ENCODE measurements at regions not wholly inside any gene's neighbourhood (a gene's known extent, or its start where the extent isn't known, plus 50 kb on each side); places are given as distances from the start of the nearest gene placed in this dataset.

GRCh38 chr14:76591266-76591665 is 170.0 kb upstream of the VASH1 start:
- no peaks in the 10 kb centered on the region for H3K36me3 ChIP-seq (ENCODE audit: control insufficient read depth in 1 of 2, insufficient read depth in 2 of 2, low read length in 2 of 2)
- RAD21 ChIA-PET (ENCODE audit: low non-redundant PET in 1 of 2, low total read pairs in 2 of 2, uncharacterized antibody in 2 of 2, unreplicated experiment in 2 of 2): no interaction called here
- H3K4me2 ChIP-seq (ENCODE audit: low read length): no peak overlapping the region
- ATAC-seq (no peak), DNase-seq (ENCODE audit: low read depth, low spot score) (no peak)
- intact Hi-C loops (cut with micrococcal nuclease): no loop called here
- no TSS peak for BruUV-seq (replicated peaks)
- H3K9ac ChIP-seq (ENCODE audit: low read length): no peak overlapping the region
- POLR2A ChIA-PET: no interaction called here
- no peak overlapping the region for H2AFZ ChIP-seq (ENCODE audit: low read depth, low read length, poor library complexity, severe bottlenecking)
- H3K9me2 ChIP-seq (ENCODE audit: insufficient read depth): no peaks in the 10 kb centered on the region
- H4K20me1 ChIP-seq (ENCODE audit: insufficient read depth): no peaks in the 10 kb centered on the region
- CTCF ChIA-PET: no interaction called here
- no peaks in the 10 kb centered on the region for H3K4me1 ChIP-seq (ENCODE audit: control insufficient read depth in 1 of 2, insufficient read depth in 2 of 2, low read length in 2 of 2)
- no peaks in the 10 kb centered on the region for H3K9me3 ChIP-seq (ENCODE audit: control insufficient read depth in 1 of 2, insufficient read depth in 1 of 2, low read depth in 1 of 2, low read length in 2 of 2)
- H3K79me2 ChIP-seq (ENCODE audit: insufficient read depth, low read length): no peaks in the 10 kb centered on the region
- no peak overlapping the region for H3K27ac ChIP-seq (ENCODE audit: low read depth, low read length)
- H3K27me3 ChIP-seq (ENCODE audit: insufficient read depth, low read length): peaks cover 8% of the 10 kb centered on the region; the same call in 1 of the 2 replicates
- TF ChIP-seq EZH2phosphoT487 (IDR thresholded peaks at IDR 0.05; ENCODE audit: borderline replicate concordance): no peak
- TF ChIP-seq YY1 (IDR thresholded peaks at IDR 0.05; ENCODE audit: extremely low read depth, insufficient replicate concordance, low read depth, low read length): no peak
- no peak for TF ChIP-seq SP1 (IDR thresholded peaks at IDR 0.05; ENCODE audit: low read depth)
- TF ChIP-seq CEBPB (IDR thresholded peaks at IDR 0.05; ENCODE audit: low read depth): no peak
- no peak for TF ChIP-seq POLR2A (IDR thresholded peaks at IDR 0.05; ENCODE audit: borderline replicate concordance, extremely low read depth, insufficient read depth, insufficient read length)
- TF ChIP-seq, protein P1, sequence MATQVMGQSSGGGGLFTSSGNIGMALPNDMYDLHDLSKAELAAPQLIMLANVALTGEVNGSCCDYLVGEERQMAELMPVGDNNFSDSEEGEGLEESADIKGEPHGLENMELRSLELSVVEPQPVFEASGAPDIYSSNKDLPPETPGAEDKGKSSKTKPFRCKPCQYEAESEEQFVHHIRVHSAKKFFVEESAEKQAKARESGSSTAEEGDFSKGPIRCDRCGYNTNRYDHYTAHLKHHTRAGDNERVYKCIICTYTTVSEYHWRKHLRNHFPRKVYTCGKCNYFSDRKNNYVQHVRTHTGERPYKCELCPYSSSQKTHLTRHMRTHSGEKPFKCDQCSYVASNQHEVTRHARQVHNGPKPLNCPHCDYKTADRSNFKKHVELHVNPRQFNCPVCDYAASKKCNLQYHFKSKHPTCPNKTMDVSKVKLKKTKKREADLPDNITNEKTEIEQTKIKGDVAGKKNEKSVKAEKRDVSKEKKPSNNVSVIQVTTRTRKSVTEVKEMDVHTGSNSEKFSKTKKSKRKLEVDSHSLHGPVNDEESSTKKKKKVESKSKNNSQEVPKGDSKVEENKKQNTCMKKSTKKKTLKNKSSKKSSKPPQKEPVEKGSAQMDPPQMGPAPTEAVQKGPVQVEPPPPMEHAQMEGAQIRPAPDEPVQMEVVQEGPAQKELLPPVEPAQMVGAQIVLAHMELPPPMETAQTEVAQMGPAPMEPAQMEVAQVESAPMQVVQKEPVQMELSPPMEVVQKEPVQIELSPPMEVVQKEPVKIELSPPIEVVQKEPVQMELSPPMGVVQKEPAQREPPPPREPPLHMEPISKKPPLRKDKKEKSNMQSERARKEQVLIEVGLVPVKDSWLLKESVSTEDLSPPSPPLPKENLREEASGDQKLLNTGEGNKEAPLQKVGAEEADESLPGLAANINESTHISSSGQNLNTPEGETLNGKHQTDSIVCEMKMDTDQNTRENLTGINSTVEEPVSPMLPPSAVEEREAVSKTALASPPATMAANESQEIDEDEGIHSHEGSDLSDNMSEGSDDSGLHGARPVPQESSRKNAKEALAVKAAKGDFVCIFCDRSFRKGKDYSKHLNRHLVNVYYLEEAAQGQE (IDR thresholded peaks at IDR 0.05; ENCODE audit: low read depth): no peak
- TF ChIP-seq, protein P2, sequence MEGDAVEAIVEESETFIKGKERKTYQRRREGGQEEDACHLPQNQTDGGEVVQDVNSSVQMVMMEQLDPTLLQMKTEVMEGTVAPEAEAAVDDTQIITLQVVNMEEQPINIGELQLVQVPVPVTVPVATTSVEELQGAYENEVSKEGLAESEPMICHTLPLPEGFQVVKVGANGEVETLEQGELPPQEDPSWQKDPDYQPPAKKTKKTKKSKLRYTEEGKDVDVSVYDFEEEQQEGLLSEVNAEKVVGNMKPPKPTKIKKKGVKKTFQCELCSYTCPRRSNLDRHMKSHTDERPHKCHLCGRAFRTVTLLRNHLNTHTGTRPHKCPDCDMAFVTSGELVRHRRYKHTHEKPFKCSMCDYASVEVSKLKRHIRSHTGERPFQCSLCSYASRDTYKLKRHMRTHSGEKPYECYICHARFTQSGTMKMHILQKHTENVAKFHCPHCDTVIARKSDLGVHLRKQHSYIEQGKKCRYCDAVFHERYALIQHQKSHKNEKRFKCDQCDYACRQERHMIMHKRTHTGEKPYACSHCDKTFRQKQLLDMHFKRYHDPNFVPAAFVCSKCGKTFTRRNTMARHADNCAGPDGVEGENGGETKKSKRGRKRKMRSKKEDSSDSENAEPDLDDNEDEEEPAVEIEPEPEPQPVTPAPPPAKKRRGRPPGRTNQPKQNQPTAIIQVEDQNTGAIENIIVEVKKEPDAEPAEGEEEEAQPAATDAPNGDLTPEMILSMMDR (IDR thresholded peaks at IDR 0.05 in 2 of 3, conservative IDR thresholded peaks at IDR 0.05 in 1 of 3; ENCODE audit: borderline replicate concordance in 1 of 3, insufficient read depth in 1 of 3, low read depth in 2 of 3, low read length in 2 of 3): no peak
- no peak for TF ChIP-seq SRF (IDR thresholded peaks at IDR 0.05; ENCODE audit: low read depth)
- TF ChIP-seq SIN3A (IDR thresholded peaks at IDR 0.05; ENCODE audit: low read depth): no peak
- no peak for TF ChIP-seq EGR1 (IDR thresholded peaks at IDR 0.05; ENCODE audit: low read depth)
- TF ChIP-seq JUND (IDR thresholded peaks at IDR 0.05): no peak
- no peak for TF ChIP-seq ZNF274 (IDR thresholded peaks at IDR 0.05; ENCODE audit: low read depth, low read length)
- TF ChIP-seq FOSL1 (IDR thresholded peaks at IDR 0.05; ENCODE audit: low read depth): no peak
- no peak for TF ChIP-seq ELF1 (IDR thresholded peaks at IDR 0.05; ENCODE audit: borderline replicate concordance, low read depth)
- no peak for TF ChIP-seq CBX3 (IDR thresholded peaks at IDR 0.05; ENCODE audit: low read depth)
- TF ChIP-seq, protein P3, sequence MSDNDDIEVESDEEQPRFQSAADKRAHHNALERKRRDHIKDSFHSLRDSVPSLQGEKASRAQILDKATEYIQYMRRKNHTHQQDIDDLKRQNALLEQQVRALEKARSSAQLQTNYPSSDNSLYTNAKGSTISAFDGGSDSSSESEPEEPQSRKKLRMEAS (IDR thresholded peaks at IDR 0.05): no peak
- TF ChIP-seq TCF7L2 (IDR thresholded peaks at IDR 0.05; ENCODE audit: borderline replicate concordance, extremely low read depth, insufficient read depth, insufficient read length): no peak
- no peak for TF ChIP-seq RAD21 (IDR thresholded peaks at IDR 0.05; ENCODE audit: low read depth)
- TF ChIP-seq ZFX (IDR thresholded peaks at IDR 0.05): no peak
- TF ChIP-seq, protein P4, sequence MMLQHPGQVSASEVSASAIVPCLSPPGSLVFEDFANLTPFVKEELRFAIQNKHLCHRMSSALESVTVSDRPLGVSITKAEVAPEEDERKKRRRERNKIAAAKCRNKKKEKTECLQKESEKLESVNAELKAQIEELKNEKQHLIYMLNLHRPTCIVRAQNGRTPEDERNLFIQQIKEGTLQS (IDR thresholded peaks at IDR 0.05): no peak
- H3K4me3 ChIP-seq (replicated peaks in 1 of 2; ENCODE audit: low read depth in 1 of 2, low read length in 2 of 2): no peak overlapping the region
